ENCODE measurements at regions not wholly inside any gene's neighbourhood (a gene's known extent, or its start where the extent isn't known, plus 50 kb on each side); places are given as distances from the start of the nearest gene placed in this dataset.

DNA sequence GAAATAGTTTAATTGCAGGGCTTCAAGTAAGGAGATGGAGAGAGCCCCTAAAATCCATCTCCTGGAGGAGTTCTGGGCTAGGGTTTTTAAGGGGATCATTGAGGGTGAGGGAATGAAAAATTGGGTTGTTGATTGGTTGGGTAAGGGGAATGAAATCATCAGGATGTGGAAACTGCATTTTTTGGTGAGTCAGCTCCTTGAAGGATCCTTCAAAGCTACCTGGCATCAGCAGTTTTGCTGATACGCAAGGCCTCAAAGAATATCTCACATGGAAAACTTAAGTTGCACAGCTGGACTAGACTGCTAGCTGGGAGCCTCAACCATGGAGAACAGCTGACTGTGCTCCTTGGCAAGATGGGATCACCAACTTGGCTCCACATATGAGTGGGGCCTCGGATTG is 136.7 kb downstream of the FGF10 start:
- TF ChIP-seq, protein P1, sequence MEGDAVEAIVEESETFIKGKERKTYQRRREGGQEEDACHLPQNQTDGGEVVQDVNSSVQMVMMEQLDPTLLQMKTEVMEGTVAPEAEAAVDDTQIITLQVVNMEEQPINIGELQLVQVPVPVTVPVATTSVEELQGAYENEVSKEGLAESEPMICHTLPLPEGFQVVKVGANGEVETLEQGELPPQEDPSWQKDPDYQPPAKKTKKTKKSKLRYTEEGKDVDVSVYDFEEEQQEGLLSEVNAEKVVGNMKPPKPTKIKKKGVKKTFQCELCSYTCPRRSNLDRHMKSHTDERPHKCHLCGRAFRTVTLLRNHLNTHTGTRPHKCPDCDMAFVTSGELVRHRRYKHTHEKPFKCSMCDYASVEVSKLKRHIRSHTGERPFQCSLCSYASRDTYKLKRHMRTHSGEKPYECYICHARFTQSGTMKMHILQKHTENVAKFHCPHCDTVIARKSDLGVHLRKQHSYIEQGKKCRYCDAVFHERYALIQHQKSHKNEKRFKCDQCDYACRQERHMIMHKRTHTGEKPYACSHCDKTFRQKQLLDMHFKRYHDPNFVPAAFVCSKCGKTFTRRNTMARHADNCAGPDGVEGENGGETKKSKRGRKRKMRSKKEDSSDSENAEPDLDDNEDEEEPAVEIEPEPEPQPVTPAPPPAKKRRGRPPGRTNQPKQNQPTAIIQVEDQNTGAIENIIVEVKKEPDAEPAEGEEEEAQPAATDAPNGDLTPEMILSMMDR (conservative IDR thresholded peaks at IDR 0.05), result no peak
- no peak for TF ChIP-seq EZH2 (IDR thresholded peaks at IDR 0.05; ENCODE audit: low read depth)

Measured in PC-9 (cell line).